ENCODE measurements at regions not wholly inside any gene's neighbourhood (a gene's known extent, or its start where the extent isn't known, plus 50 kb on each side); places are given as distances from the start of the nearest gene placed in this dataset.

DNA sequence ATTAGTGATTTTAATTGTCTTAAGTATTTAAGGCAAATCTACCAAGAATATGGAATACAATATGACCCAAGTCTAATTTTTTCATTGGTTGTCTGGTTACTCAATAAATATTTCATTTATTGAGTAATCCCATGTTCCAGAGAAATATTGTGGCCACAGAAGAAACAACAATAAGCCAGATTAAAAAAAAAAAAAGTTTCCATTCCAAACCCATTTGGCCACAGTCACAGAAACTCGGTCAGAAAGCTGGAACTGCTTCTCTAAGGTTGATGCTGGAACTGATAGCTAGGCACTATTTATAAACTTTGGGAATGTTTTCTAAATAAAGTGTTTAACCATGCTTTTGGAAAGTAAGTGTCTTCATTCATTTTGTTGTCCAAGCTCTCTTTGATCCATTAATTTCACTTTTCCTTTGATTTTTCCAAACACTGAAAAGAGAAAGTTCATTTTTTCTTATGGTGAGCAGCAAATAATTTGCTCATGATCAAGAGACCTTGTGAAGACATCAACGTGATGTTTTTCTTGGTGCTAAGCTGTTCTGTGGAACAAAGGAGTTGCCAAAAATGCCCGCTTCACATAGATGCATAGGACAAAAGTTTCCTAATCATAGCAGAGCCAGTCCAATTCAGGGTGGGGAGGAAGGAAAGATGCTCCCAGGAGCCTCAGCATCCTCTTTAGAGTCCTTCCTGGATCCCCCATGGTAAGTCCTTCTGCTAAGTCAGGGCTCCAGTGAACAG is 72.1 kb upstream of the CCBE1 start:
- ChIA-PET POLR2A (no interaction called here), CTCF (interaction anchor here (0.8 to 1.6 kb wide), 5 partner anchors 9 to 72 kb away, joined by 3 to 6 read pairs (median 3); partner anchors contain the start of gene CCBE1)
- ATAC-seq (no peak), FAIRE-seq (no peak), DNase-seq (ENCODE audit: low read depth in 1 of 2, low spot score in 1 of 2) (no peak)
- WGBS (ENCODE audit: missing lambda C conversion rate): 31% methylated on average over 3 of the region's 3 CpGs
- no peak overlapping the region for H3K4me2 ChIP-seq
- H3K9me3 ChIP-seq: no peaks in the 10 kb centered on the region
- no peak for TF ChIP-seq BHLHE40 (IDR thresholded peaks at IDR 0.05; ENCODE audit: low read depth, low read length)
- no peak for TF ChIP-seq TP53 (CRISPR knock-in tag; IDR thresholded peaks at IDR 0.05)
- TF ChIP-seq POLR2A (IDR thresholded peaks at IDR 0.05; ENCODE audit: low read length): no peak
- no peak overlapping the region for H3K27ac ChIP-seq
- H3K4me1 ChIP-seq: no peaks in the 10 kb centered on the region
- no peak overlapping the region for H3K4me3 ChIP-seq

DNA sequence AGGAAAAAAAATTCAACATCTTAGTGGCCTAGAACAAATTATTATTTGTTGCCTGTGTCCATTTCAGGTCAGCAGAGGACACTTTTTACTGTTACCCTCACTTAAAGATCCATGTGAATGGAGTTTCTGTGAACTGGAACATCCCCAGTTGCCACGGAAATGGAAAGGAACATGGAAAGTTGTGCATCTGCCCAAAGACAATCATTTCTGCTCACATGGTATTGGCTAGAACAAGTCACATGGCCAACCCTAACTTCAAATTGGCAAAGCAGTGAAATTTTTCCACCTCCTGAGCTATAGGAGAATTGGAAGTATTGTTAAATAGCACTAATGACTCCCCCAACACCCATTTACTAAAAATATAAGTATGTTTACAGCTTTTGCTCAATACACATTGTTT is 71.2 kb upstream of the CCBE1 start:
- DNase-seq (ENCODE audit: low read depth in 1 of 2, low spot score in 1 of 2) (no peak), FAIRE-seq (no peak), ATAC-seq (no peak)
- ChIA-PET POLR2A (no interaction called here), CTCF (interaction anchor here (0.8 to 1.6 kb wide), 2 partner anchors 8 to 16 kb away, joined by 3 read pairs; no protein-coding TSS in a partner anchor)
- H3K27ac ChIP-seq: no peak overlapping the region
- 55% methylated on average over 1 of the region's 1 CpG for WGBS (ENCODE audit: missing lambda C conversion rate)
- no peaks in the 10 kb centered on the region for H3K9me3 ChIP-seq
- no peaks in the 10 kb centered on the region for H3K4me1 ChIP-seq
- no peak overlapping the region for H3K4me3 ChIP-seq
- no peak overlapping the region for H3K4me2 ChIP-seq
- TF ChIP-seq ZSCAN20 (CRISPR knock-in tag; IDR thresholded peaks at IDR 0.05) (no peak), MAFK (IDR thresholded peaks at IDR 0.05; ENCODE audit: partially characterized antibody) (no peak), TFCP2L1 (CRISPR knock-in tag; IDR thresholded peaks at IDR 0.05) (no peak), NR3C1 (IDR thresholded peaks at IDR 0.05) (no peak)

DNA sequence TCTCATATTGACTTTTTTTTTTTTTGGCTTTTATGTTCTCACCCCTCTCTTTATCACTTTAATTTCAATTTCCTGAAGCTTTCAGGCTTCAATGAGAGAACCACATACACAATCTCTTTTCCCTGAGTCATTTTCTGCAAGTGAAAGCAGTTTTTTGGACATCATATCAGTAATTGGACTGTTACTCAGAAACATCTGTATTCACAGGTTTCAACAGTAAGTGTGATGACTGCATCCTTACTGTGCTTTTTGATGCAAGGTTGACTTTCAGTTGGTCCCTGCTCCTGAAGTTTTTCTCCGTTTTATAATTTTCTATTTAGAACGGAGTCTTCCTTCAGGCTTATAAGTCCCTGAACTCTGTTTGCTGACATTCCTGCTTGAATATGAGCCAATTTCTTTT is 70.5 kb upstream of the CCBE1 start:
- ATAC-seq (no peak), FAIRE-seq (no peak), DNase-seq (ENCODE audit: low read depth in 1 of 2, low spot score in 1 of 2) (no peak)
- H3K4me1 ChIP-seq: no peaks in the 10 kb centered on the region
- 72% methylated on average over 2 of the region's 2 CpGs for WGBS (ENCODE audit: missing lambda C conversion rate)
- no peaks in the 10 kb centered on the region for H3K9me3 ChIP-seq
- POLR2A ChIA-PET: no interaction called here
- H3K27ac ChIP-seq: no peak overlapping the region
- CTCF ChIA-PET: interaction anchor here (1.0 kb wide), 1 partner anchor 56 kb away, joined by 3 read pairs; no protein-coding TSS in a partner anchor
- no peak overlapping the region for H3K4me2 ChIP-seq
- no peak for TF ChIP-seq CBX8 (IDR thresholded peaks at IDR 0.05)
- no peak for TF ChIP-seq HOXA7 (CRISPR knock-in tag; IDR thresholded peaks at IDR 0.05)
- no peak for TF ChIP-seq ZNF302 (CRISPR knock-in tag; IDR thresholded peaks at IDR 0.05)
- TF ChIP-seq RARB (CRISPR knock-in tag; IDR thresholded peaks at IDR 0.05): no peak
- no peak for TF ChIP-seq FOSB (CRISPR knock-in tag; IDR thresholded peaks at IDR 0.05)
- TF ChIP-seq, protein P1, sequence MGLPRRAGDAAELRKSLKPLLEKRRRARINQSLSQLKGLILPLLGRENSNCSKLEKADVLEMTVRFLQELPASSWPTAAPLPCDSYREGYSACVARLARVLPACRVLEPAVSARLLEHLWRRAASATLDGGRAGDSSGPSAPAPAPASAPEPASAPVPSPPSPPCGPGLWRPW (IDR thresholded peaks at IDR 0.05): no peak
- no peak for TF ChIP-seq PHF8 (IDR thresholded peaks at IDR 0.05; ENCODE audit: borderline replicate concordance, low read depth)
- TF ChIP-seq ZSCAN20 (CRISPR knock-in tag; IDR thresholded peaks at IDR 0.05): no peak
- no peak for TF ChIP-seq ZFP36 (IDR thresholded peaks at IDR 0.05; ENCODE audit: borderline replicate concordance, partially characterized antibody)
- no peak for TF ChIP-seq POLR2AphosphoS2 (conservative IDR thresholded peaks at IDR 0.05; ENCODE audit: low read length)
- TF ChIP-seq NPAS2 (CRISPR knock-in tag; IDR thresholded peaks at IDR 0.05; ENCODE audit: borderline replicate concordance): no peak
- no peak for TF ChIP-seq NR3C1 (IDR thresholded peaks at IDR 0.05)
- TF ChIP-seq TFCP2L1 (CRISPR knock-in tag; IDR thresholded peaks at IDR 0.05): no peak
- no peak for TF ChIP-seq KDM1A (IDR thresholded peaks at IDR 0.05; ENCODE audit: low read depth)
- TF ChIP-seq, protein P2, sequence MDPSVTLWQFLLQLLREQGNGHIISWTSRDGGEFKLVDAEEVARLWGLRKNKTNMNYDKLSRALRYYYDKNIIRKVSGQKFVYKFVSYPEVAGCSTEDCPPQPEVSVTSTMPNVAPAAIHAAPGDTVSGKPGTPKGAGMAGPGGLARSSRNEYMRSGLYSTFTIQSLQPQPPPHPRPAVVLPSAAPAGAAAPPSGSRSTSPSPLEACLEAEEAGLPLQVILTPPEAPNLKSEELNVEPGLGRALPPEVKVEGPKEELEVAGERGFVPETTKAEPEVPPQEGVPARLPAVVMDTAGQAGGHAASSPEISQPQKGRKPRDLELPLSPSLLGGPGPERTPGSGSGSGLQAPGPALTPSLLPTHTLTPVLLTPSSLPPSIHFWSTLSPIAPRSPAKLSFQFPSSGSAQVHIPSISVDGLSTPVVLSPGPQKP (IDR thresholded peaks at IDR 0.05; ENCODE audit: low read depth, low read length): no peak
- no peak for TF ChIP-seq RFX5 (IDR thresholded peaks at IDR 0.05)
- H3K4me3 ChIP-seq: no peak overlapping the region

DNA sequence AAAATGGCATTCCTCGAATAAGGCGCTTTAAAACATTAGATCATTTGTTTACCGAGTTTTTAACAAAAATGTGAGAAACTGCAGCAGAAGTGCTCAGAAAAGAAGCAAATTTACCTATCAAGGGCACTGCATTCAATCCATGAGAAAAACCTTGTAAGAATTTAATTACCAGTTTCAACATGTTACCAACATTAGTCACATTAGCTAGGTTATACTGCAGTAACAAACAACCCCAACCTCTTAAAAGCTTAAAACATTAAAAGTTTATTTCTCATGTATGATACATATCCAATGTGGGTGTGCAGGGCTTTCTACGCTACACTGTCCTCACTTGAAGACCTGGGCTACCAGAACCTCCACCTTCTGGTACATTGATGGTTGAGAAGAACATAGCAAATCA is 68.1 kb upstream of the CCBE1 start:
- H3K4me1 ChIP-seq: no peaks in the 10 kb centered on the region
- ChIA-PET POLR2A (no interaction called here), CTCF (interaction anchor here (0.6 to 1.1 kb wide), 3 partner anchors 14 to 330 kb away, joined by 3 read pairs; no protein-coding TSS in a partner anchor)
- no peak overlapping the region for H3K4me2 ChIP-seq
- H3K27ac ChIP-seq: no peak overlapping the region
- FAIRE-seq: no peak
- DNase-seq (ENCODE audit: low read depth in 1 of 2, low spot score in 1 of 2): no peak
- no peak for ATAC-seq
- WGBS (ENCODE audit: missing lambda C conversion rate): 67% methylated on average over 4 of the region's 4 CpGs
- H3K9me3 ChIP-seq: no peaks in the 10 kb centered on the region
- no peak overlapping the region for H3K4me3 ChIP-seq
- TF ChIP-seq GATA3 (IDR thresholded peaks at IDR 0.05; ENCODE audit: borderline replicate concordance): no peak
- no peak for TF ChIP-seq CHD2 (IDR thresholded peaks at IDR 0.05; ENCODE audit: low read length, partially characterized antibody)
- TF ChIP-seq CBX2 (IDR thresholded peaks at IDR 0.05; ENCODE audit: borderline replicate concordance, low read depth): no peak
- no peak for TF ChIP-seq EP300 (IDR thresholded peaks at IDR 0.05)
- no peak for TF ChIP-seq BHLHE40 (IDR thresholded peaks at IDR 0.05; ENCODE audit: low read depth, low read length)
- no peak for TF ChIP-seq HOXB13 (CRISPR knock-in tag; IDR thresholded peaks at IDR 0.05; ENCODE audit: low read depth)
- no peak for TF ChIP-seq NPAS2 (CRISPR knock-in tag; IDR thresholded peaks at IDR 0.05; ENCODE audit: borderline replicate concordance)
- no peak for TF ChIP-seq PHF8 (IDR thresholded peaks at IDR 0.05; ENCODE audit: borderline replicate concordance, low read depth)
- TF ChIP-seq MYC (IDR thresholded peaks at IDR 0.05; ENCODE audit: borderline replicate concordance, low read length): no peak
- TF ChIP-seq, protein P3, sequence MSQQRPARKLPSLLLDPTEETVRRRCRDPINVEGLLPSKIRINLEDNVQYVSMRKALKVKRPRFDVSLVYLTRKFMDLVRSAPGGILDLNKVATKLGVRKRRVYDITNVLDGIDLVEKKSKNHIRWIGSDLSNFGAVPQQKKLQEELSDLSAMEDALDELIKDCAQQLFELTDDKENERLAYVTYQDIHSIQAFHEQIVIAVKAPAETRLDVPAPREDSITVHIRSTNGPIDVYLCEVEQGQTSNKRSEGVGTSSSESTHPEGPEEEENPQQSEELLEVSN (IDR thresholded peaks at IDR 0.05; ENCODE audit: borderline replicate concordance, low read depth): no peak
- TF ChIP-seq JUNB (IDR thresholded peaks at IDR 0.05): no peak
- no peak for TF ChIP-seq FOSB (CRISPR knock-in tag; IDR thresholded peaks at IDR 0.05)
- TF ChIP-seq EHMT2 (IDR thresholded peaks at IDR 0.05; ENCODE audit: low read depth): no peak
- TF ChIP-seq, protein P4, sequence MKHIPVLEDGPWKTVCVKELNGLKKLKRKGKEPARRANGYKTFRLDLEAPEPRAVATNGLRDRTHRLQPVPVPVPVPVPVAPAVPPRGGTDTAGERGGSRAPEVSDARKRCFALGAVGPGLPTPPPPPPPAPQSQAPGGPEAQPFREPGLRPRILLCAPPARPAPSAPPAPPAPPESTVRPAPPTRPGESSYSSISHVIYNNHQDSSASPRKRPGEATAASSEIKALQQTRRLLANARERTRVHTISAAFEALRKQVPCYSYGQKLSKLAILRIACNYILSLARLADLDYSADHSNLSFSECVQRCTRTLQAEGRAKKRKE (CRISPR knock-in tag; IDR thresholded peaks at IDR 0.05; ENCODE audit: low read depth): no peak
